ENCODE measurements at regions not wholly inside any gene's neighbourhood (a gene's known extent, or its start where the extent isn't known, plus 50 kb on each side); places are given as distances from the start of the nearest gene placed in this dataset.

GRCh38 chr21:26351661-26352060 is 181.1 kb upstream of the APP start:
- intact Hi-C loops (cut with DNase I) = no loop called here
- ATAC-seq (no peak), DNase-seq (ENCODE audit: low spot score) (no peak)

GRCh38 chr21:26332867-26333266 is 162.3 kb upstream of the APP start:
- DNase-seq (ENCODE audit: low spot score) (no peak), ATAC-seq (no peak)
- intact Hi-C loops (cut with DNase I) = no loop called here

GRCh38 chr21:26331205-26331980 is 160.8 kb upstream of the APP start:
- DNase-seq (ENCODE audit: low spot score) (no peak), ATAC-seq (no peak)
- intact Hi-C loops (cut with DNase I) = no loop called here

GRCh38 chr21:26320596-26320995 is 150.0 kb upstream of the APP start:
- intact Hi-C loops (cut with DNase I) = no loop called here
- ATAC-seq = no peak

GRCh38 chr21:26307640-26308039 is 137.1 kb upstream of the APP start:
- ATAC-seq (no peak), DNase-seq (ENCODE audit: low spot score) (no peak)
- intact Hi-C loops (cut with DNase I) = no loop called here

More at GRCh38 chr21:26320596-26320995, 150.0 kb upstream of the APP start:
- no peak for DNase-seq (ENCODE audit: low spot score)

GRCh38 chr21:26297851-26298250 is 127.3 kb upstream of the APP start:
- DNase-seq (ENCODE audit: low spot score) = no peak
- intact Hi-C loops (cut with DNase I) = no loop called here
- ATAC-seq = no peak

- no peak for DNase-seq (ENCODE audit: low spot score)
- intact Hi-C loops (cut with DNase I) = no loop called here
- no peak for ATAC-seq
Observed at GRCh38 chr21:26293141-26293946, 122.8 kb upstream of the APP start.

GRCh38 chr21:26288026-26288425 is 117.5 kb upstream of the APP start:
- intact Hi-C loops (cut with DNase I) = no loop called here
- no peak for ATAC-seq
- no peak for DNase-seq (ENCODE audit: low spot score)

- ATAC-seq (no peak), DNase-seq (ENCODE audit: low spot score) (no peak)
- intact Hi-C loops (cut with DNase I) = no loop called here
Observed at GRCh38 chr21:26284531-26284930, 114.0 kb upstream of the APP start.

- no peak for ATAC-seq
- DNase-seq (ENCODE audit: low spot score) = no peak
Observed at GRCh38 chr21:26282058-26282457, 111.5 kb upstream of the APP start.

GRCh38 chr21:26281506-26281905 is 110.9 kb upstream of the APP start:
- intact Hi-C loops (cut with DNase I) = no loop called here

More at GRCh38 chr21:26282058-26282457, 111.5 kb upstream of the APP start:
- intact Hi-C loops (cut with DNase I) = no loop called here

GRCh38 chr21:26280775-26281174 is 110.2 kb upstream of the APP start:
- intact Hi-C loops (cut with DNase I) = no loop called here
- no peak for ATAC-seq
- DNase-seq (ENCODE audit: low spot score) = no peak

More at GRCh38 chr21:26281506-26281905, 110.9 kb upstream of the APP start:
- ATAC-seq (no peak), DNase-seq (ENCODE audit: low spot score) (no peak)

- ATAC-seq = no peak
- intact Hi-C loops (cut with DNase I) = no loop called here
Observed at GRCh38 chr21:26280148-26280547, 109.6 kb upstream of the APP start.

GRCh38 chr21:26275801-26276200 is 105.2 kb upstream of the APP start:
- DNase-seq (ENCODE audit: low spot score) (no peak), ATAC-seq (no peak)
- intact Hi-C loops (cut with DNase I) = no loop called here

More at GRCh38 chr21:26280148-26280547, 109.6 kb upstream of the APP start:
- DNase-seq (ENCODE audit: low spot score) = no peak

- ATAC-seq = no peak
- intact Hi-C loops (cut with DNase I) = no loop called here
- DNase-seq (ENCODE audit: low spot score) = no peak
Observed at GRCh38 chr21:26273686-26274313, 103.2 kb upstream of the APP start.

- intact Hi-C loops (cut with DNase I) = no loop called here
- ATAC-seq (no peak), DNase-seq (ENCODE audit: low spot score) (no peak)
Observed at GRCh38 chr21:26267389-26267788, 96.8 kb upstream of the APP start.

- intact Hi-C loops (cut with DNase I) = no loop called here
- ATAC-seq (no peak), DNase-seq (ENCODE audit: low spot score) (no peak)
Observed at GRCh38 chr21:26246073-26246472, 75.5 kb upstream of the APP start.

- ATAC-seq = no peak
- intact Hi-C loops (cut with DNase I) = no loop called here
- DNase-seq (ENCODE audit: low spot score) = no peak
Observed at GRCh38 chr21:26245428-26245827, 74.9 kb upstream of the APP start.

- DNase-seq (ENCODE audit: low spot score) (no peak), ATAC-seq (no peak)
- intact Hi-C loops (cut with DNase I) = no loop called here
Observed at GRCh38 chr21:26238646-26239045, 68.1 kb upstream of the APP start.

GRCh38 chr21:26236281-26236680 is 65.7 kb upstream of the APP start:
- ATAC-seq (no peak), DNase-seq (ENCODE audit: low spot score) (no peak)
- intact Hi-C loops (cut with DNase I) = no loop called here

Data from sciatic nerve (tissue), 2 donors.